SKM-1 (cell line): ENCODE measurements at regions not wholly inside any gene's neighbourhood (a gene's known extent, or its start where the extent isn't known, plus 50 kb on each side); places are given as distances from the start of the nearest gene placed in this dataset.
"Not testable (repeated sequence)": the region's sequence is repeated elsewhere in the genome, so short reads cannot be mapped to it uniquely, and the experiment has no call there.

Experiments
- DNase-seq: peaks from one replicate; lab custom pipeline; 2025; ENCODE audit not compliant: unreplicated experiment; lab: John Stamatoyannopoulos, UW

DNA sequence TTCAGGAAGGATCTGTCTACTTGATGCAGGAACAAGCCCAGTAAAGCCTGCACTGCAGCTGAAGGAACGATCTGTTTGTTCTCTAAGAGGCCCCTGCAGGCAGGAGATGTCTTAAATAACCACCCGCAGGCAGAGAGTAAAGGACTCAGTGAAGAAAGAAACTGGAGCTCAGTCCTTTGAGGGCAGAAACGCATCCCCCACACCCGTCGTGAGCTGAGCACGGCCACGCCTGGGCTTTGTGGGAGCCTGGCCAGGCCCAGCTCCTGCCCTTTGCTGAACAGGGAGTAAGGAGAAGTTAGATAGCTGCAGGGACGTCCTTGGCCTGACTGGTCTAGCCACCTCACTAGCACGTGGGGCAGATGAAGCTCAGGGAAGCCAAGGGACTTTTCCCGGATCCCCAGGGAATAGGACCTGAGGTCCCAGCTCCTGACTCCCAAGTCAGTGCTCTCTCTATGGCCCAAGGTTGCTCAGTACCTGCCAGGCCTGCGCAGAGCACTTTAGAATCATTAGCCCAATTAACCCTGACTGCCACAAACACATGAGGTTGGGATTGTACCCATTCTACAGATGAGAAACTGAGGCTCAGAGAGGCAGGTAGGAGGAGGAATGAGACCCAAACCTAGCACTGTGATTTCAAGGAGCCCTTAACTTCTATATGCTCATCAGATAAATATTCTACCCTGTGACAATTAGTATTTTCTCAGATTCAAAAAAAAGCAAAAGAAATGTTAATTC, 194.2 kb upstream of the SULF2 start:
- not testable (repeated sequence) for DNase-seq

DNA sequence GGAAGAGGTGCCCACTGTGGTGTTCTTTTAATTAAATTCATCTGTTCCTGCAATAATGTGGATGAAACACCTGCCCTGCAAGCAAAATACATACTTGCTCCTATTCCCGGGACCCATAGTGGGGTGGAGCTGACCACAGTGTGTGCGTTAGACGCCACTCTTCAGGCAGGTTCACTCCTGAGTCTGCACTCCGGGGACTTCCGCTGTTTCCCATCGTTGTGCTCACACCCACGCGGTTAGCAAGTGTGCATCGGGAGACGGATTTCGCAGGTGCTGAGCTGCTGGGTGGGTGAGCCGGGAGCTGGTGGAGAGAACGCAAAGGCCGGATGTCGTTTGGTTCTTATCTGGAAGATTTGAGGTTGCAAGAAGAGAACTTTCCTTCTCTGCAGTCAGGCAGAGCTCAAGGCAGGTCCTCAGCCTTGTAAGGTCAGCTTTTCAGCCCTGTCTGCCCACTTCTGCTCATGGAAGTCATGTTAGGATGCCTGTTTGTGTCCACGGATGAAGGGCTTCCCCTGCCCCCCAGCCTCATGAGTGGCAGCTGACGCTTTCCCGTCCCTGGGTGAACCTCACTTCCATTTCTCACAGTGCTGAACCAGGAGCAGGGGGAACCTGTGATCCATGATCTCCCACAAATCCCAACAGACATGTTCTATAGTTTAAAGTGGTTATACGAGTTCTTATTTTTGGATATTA, 193.3 kb upstream of the SULF2 start:
- DNase-seq, result not testable (repeated sequence)

- not testable (repeated sequence) for DNase-seq
Observed at GRCh38 chr20:47977789-47978252, 192.5 kb upstream of the SULF2 start.

- not testable (repeated sequence) for DNase-seq
Observed at GRCh38 chr20:47977017-47977788, 191.9 kb upstream of the SULF2 start.

- no peak for DNase-seq
Observed at GRCh38 chr20:47974234-47974878, 189.1 kb upstream of the SULF2 start.

GRCh38 chr20:47973519-47974233, 188.4 kb upstream of the SULF2 start:
- no peak for DNase-seq

DNA sequence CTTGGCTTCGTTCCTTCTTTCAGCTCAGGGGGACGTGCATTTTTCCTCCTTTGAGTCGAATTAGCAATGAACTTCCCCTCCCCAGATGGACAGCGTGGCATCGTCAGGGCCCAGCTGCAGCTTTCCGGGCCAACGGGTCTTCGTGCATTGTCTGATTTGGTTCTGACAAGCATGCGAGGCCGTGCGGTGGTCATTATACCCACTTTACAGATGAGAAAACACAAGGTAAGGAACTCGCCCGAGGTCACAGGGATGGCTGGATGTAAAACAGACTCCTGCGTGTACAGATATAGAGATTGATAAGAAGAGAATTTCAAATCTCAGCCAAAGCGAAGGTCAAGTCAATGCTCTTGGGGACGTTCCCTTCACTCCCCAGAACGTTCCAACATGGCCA, 187.6 kb upstream of the SULF2 start:
- no peak for DNase-seq

DNA sequence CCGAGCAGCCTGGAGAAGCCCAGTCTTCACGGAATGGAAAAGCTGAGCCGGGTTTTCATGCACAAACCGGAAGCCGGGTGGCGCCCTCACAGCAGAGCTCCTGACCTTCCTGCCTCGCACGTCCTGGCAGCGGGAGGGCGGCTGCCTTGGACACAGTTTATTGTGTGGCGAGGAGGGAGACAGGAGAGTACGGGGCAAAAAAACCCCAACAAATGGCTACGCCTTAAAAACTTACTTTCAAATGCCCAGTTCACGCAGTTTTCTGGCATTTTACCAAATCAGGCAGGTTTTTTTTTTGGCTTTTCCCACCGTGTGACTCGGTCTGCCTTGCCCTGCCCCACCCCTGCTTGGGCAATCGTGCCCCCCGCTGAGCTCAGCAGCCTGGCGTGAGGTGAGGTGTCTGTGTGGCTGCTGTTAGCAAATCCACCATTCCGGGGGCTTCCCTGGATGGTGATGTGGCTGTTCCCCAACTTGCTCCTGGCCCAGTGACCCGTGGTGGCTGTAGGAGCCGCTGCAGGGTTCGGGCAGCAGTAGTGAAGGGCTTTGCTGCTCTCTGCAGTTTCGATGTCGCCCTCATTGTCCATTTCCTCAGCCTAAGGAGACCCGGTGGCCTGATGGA, 187.1 kb upstream of the SULF2 start:
- DNase-seq, result not testable (repeated sequence)

DNA sequence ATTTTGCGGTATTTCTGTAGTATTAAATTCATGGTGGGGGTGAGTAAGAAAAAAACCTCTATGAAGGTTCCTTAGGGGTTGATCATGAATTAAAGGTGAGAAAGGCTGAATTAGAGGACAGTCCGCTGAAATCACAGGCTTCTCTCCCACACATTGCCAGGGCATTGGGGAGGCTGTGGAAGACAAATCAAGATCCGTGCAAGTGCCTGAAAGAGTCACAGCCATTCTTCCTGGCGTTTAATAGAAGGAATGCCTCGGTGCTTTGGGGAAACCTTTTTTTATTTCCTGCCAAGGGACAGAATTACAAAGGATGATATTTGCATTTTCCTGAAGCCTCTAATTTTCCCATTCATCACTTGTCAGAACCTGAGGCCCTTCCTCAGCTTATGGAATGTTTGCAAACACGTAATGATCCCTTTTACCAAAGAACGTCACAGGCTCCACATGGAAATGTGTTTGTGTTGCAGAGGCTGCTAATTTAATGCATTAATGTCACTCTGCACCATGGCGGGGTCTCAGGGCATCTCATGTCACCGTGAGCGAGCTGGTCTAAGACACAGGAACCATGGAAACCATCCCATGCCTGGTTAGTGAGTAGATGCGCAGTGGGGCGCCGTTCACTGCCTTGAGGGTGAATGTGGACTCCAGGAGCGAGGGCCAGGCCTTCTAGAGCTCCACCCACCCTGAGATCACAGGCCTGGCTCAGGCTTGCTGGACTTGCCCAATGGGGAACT, 185.9 kb upstream of the SULF2 start:
- no peak for DNase-seq

DNA sequence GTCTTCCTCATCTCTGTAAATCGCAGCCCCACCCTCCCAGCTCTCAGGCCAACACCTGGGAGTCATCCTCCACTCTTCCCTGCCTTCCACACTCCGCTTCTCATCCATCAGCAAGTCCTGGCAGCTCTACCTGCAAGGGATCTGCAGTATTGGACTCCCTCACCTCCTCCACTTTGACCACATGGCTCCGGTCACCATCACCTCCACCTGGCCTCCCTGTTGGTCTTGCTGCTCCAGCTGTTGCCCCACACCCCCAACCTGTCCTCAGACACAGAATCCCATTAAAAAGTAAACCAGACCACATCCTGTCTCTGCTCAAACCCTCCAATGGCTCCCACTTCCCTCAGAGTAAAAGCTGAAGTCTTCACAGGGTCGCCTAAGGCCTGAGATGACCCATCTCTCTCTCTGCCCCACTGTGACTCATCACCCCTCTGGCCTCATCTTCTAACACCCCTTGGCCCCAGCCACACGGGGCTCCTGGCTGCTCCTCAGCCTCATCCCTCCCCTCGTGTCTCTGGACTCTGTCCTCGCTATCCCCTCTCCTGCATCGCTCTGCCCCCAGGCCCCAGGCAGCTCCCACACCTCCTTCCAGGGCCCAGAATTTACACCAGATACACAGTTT, 185.1 kb upstream of the SULF2 start:
- peak; percentile 45 for DNase-seq

GRCh38 chr20:47969426-47969825, 184.1 kb upstream of the SULF2 start:
- DNase-seq, result no peak

GRCh38 chr20:47968541-47969310, 183.4 kb upstream of the SULF2 start:
- no peak for DNase-seq

DNA sequence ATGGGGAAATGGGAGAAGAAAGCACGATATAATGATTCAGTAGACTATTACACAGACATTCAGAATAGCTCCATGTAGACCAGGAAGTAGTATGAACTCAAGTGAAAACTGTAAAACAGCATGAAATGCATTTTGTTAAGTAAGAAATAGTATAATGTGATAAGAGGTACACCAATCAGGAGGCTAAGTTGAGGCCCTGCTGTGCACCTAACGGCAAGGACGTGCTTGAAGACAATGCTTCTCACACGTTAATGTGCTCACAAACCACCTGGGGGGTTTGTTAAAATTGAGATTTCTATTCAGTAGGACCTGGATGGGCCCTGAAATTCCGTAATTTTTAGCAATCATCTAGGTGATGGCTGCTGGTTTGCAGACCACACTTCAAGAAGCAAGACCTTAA, 178.9 kb upstream of the SULF2 start:
- DNase-seq, result no peak

DNA sequence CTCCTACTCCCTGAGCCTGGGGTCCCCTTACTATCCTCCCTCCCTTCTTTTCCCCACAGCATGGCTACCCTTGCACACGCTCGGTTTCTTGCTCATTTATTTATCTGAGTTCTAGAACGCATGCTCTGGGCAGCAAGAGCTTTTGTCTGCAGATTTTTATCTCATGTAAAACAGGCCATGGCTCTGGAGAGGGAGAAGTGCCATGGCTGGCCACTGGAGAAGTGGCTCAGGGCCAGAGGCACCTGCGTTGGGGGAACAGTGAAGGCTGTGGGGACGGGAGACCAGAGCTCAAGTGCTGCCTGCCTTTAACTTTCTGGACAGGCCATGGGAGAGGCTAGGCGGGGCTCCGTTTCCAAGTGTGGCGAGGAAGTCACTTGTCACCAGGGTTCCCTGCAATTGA, 177.7 kb upstream of the SULF2 start:
- no peak for DNase-seq

DNA sequence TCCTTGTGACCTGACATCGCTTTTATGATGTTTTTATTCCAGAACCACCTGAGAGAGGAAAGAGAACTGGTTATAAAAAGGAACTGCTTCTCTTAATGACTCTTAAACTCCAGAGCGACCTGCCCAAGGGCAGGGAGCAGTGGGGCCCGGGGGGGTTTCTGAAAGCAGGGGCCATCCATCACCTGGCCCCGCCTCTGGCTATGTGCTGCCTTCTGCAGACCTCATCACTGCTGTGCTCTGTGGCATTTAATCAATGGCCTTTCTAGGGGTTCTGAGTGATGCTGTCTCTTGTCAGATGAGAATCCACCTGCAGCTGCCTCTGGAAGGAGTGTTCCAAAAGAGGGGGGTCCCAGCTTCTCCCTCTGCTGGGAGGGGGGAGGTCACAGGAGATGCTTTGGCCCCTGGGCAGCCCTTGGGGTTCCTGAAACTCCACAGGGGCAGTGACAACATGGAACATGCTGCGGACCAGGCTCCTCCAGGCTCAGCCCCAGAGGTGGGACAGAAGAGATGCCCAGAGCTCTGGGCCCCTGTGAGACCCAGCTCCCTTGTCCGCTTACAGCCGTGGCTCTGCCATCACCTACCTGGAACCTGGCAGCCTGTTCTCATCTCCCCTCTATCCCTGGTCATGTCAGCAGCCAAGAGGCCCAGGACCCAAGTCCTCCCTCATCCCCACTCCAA, 177.1 kb upstream of the SULF2 start:
- DNase-seq, result no peak

DNA sequence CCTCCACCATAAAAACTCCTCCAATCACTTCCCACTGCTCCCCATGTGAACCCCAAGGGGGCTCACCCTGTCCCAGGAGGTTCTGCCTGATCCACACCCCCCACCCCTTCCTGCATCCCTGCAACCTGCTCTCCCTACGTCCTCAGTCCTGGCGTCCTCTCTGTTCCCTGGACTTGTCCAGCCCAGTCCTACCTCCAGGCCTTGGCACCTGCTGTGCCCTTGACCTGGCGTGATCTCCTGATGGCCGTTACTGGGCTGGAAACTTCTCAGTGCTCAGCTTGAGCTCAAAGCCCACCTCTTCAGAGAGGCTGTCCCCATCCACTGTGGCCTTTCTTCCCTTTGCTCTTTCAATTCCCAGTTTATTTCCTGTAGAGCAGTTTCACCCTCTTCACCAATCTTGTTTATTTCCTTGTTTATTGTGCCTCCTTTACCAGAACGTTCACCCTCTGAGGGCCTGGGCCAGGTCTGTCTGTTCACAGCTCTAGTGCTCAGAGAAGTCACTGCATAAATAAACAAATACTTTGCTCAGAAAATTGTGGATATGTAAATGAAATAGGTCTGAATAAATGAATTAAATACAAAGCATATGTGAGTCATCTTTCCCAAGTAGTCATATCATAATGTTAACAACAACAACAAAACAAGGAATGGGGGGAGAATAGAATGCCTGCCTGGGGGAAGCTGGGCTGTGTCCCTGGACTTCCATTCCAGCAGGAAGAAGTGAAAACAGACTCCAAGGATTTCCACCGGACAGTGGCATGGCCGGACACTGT, 175.7 kb upstream of the SULF2 start:
- no peak for DNase-seq

- DNase-seq, result no peak
Observed at GRCh38 chr20:47960277-47960676, 175.0 kb upstream of the SULF2 start.
